Activated CD4-positive, alpha-beta T cell treated with anti-CD3 and anti-CD28 coated beads, Interleukin-10, Interleukin-2, amounts not matched to agents 100 ng/mL and 50 ng/mL, durations not matched to agents 16 hours and 8 hours (primary cell): ENCODE measurements at regions not wholly inside any gene's neighbourhood (a gene's known extent, or its start where the extent isn't known, plus 50 kb on each side); places are given as distances from the start of the nearest gene placed in this dataset.
A peak's percentile ranks its signal among the peaks of the same experiment; 100 is the strongest.

Source experiments
- DNase-seq: peaks from one replicate; pipeline ENCODE4 v3.0.0-alpha.2; 2020

GRCh38 chr16:26729951-26730541 is 336.7 kb upstream of the C16orf82 start:
- DNase-seq: no peak

GRCh38 chr16:26731729-26732128 is 335.0 kb upstream of the C16orf82 start:
- DNase-seq: no peak

DNA sequence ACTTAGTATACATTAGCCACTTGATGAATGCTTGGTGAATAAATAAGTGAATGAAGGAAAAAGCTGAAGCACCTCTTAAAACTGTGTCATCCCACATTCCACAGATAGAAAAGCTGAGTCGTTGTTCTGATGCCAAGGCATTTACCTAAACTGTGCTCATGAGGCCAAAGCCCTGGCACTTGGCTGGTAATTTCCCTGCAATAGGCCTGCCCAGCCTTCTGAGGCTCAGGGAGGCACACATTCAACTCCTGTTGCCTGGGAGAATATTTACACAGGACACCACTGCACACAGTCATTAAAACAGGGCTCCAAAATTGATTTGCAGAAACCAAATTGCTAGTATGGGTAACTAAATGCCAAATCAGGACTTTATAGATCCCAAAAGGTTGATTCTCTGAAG is 333.0 kb upstream of the C16orf82 start:
- DNase-seq: no peak

DNA sequence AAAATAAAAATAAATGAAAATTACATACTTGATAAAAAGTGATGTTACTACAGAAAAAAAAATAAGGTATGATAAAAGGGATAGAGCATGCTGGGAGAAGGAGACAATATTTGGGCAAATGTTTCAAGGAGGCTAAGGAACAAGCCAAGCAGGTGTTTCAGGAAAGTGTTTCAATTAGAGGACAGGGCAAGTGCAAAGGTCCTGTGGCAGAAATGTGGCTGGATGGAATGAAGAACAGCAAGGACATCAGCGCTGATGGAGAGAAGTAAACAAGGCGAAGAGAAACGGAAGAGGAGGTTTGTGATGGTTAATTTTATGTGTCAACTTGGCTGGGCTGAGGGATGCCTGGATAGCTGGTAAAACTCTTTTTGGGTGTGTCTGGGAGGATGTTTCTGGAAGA is 331.2 kb upstream of the C16orf82 start:
- no peak for DNase-seq

DNA sequence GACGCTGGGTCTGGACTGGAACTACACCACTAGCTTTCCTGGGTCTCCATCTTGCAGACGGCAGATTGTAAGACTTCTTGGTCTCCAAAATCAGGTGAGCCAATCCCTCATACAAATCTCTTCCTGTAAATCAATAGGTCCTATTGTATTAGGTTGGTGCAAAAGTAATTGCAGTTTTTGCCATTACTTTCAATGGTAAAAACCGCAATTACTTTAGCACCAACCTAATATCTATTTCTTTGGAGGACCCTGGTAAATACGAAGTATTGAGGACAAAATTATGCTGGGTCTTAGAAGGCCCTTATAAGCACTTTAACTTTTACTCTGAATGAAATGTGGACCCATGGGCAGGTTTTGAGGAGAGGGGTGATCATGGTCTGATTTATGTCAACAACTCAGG is 330.6 kb upstream of the C16orf82 start:
- DNase-seq: no peak

DNA sequence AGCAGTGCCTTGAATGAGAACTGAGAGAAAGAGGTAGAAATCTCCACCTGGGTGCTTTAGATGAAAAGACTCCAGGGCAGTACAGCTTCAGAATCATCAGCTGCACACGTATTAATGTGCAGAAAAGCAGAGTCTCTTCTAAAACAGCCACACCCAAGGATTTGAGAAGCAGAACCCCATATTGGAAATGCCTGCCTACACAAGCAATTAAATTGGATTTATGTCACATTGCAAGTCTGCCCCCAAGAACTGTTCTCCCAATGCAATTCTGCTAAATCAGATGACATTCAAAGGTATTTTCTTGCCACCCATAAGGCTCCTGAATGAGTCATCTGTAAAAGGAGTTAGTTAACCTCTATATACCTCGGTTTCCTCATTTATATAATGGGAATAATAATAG is 326.0 kb upstream of the C16orf82 start:
- DNase-seq: no peak

DNA sequence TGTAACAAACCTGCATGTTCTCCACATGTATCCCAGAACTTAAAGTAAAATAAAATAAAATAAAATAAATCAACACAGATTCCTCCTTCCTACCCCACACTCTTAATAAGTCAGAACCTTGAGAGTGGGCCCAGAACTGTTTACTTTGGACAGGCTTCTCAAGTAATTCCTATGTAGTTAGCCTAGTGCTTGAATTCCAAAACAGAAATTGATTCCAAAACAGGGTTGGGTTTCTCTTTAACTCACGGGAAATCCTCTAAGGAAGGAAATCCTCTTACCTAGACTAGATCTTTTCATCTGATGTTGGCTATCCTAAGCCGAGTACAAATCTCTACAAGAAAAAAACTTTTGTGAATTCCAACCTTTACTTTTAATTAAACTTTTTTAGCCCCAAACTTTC is 324.7 kb upstream of the C16orf82 start:
- no peak for DNase-seq

- no peak for DNase-seq
Measured at GRCh38 chr16:26744430-26744829, 322.3 kb upstream of the C16orf82 start.

DNA sequence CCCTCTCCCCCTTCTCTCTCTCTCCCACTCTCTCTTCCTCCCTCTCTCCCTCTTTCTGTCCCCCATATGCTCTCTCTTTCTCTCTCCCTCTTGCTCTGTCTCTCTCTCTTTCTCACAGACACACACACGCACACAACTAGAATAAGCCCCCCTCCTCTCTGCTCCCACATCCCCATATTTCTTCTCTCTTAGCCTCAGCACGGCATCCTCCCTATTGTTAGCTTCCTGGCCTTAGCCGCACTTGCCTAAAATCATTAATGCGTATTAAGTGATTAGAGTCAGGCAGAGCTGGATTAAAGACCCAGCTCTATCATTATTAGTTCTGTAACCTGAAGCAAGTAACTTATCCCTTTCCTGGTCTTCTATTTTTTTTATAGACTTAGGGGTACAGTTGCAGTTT is 319.0 kb upstream of the C16orf82 start:
- no peak for DNase-seq

- no peak for DNase-seq
Measured at GRCh38 chr16:26749072-26749471, 317.7 kb upstream of the C16orf82 start.

DNA sequence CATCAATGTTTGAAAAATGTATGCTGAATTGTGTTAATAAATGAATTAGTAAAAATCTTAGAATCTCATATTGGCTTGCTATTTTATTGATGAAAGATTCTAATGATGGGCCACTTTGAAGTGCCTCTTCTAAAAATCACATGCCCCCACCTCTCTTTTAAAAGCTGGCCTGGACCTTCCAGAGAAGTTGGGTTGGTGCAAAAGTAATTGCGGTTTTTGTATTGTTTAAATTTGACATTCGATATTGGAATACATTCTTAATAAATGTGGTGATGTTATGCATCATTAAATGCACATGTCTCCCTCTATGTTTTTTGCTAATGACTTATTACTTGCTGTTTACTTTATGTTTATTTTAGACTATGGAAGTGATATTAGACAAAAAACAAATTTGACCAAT is 314.6 kb upstream of the C16orf82 start:
- DNase-seq: no peak

DNA sequence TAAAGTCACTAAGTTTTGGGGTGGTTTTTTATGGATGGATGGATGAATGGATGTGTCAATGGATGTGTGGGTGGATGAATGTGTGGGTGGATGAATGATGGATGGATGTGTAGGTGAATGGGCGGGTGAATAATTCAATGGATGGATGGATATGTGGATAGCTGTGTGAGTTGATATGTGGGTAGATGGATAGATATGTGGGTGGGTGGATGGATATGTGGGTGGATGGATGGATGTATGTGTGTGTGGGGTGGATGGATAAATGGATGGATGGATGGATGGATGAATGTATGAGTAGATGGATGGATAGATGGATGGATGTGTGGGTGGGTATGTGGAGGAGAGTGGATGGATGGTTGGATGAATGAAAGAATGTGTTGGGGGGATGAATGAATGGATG is 310.1 kb upstream of the C16orf82 start:
- DNase-seq: no peak

DNA sequence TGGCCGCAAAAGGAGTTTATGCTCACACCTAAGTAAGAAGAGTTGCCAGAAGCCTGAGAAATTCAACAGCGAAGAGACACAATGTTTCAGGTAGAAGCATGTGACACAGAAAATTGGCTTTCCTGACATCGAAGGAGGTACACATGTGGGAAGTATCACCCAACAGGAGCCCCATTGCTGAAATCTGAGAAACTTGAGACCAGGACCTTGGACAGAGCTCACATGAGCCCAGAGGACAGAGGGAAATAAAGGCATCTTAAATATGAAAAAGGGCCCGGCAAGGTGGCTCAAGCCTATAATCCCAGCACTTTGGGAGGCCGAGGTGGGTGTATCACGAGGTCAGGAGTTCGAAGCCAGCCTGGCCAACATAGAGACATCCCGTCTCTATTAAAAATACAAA is 304.1 kb upstream of the C16orf82 start:
- DNase-seq: no peak

DNA sequence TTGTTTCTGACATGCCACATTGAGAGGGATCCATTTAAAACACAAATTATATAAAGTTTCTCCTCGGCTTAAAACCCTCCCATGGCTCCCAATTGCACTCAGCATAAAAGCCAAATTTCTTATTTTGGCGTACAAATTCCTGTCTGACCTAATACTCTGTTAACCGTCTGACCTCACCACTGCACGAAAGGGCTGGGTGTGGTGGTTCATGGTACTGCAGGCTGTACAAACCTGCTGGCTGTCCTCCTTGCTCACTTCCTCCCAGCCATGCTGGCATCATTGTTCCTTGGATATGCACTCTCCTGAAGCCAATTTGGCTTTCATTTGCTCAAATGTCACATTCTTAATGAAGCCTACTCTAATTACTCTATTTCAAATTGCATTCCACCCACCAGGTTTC is 301.6 kb upstream of the C16orf82 start:
- DNase-seq: peak; percentile 19

DNA sequence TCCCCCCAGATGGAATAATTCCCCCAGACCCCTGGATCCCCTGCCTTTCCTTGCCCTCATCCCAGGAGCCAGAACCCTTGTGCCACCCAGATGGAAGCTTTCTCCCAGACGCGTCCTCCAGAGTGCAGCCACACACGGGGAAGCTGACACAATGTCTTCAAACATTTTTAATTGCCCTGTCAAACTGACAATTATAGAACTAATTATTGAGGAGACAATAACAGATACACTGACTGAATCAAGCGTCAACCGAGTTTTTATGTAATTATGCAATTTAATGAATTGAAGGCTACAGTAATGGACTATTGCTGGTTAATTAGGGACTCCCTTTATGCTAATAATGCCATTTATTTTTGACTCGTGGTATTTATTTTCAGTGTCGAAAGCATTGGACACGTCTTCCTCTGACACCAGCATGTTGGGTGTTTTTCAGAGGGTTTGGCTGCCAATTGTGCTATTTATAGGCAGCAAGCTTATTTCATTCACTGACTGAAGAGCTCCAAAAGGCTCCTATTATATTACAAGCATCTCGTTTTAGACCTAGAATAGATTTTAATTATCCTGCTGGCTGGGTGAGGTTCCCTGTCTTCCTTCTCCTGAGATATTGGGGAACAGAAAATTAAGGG is 298.2 kb upstream of the C16orf82 start:
- no peak for DNase-seq

DNA sequence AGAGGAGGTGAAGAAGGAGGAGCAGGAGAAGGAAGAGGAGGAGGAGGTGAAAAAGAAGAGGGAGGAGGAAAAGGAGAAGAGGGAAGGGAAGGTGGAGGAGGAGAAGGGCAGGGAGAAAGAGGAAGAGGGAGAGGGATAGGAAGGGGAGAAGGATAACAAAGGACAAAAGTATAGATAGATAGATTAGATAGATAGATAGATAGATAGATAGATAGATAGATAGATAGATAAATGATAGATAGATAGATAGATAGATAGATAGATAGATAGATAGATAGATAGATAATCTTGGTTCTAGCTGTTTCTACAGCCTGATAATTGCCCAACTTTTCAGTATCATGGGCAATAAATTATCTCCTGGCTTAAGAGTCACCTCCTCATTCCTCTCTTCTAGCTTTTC is 296.2 kb upstream of the C16orf82 start:
- no peak for DNase-seq

DNA sequence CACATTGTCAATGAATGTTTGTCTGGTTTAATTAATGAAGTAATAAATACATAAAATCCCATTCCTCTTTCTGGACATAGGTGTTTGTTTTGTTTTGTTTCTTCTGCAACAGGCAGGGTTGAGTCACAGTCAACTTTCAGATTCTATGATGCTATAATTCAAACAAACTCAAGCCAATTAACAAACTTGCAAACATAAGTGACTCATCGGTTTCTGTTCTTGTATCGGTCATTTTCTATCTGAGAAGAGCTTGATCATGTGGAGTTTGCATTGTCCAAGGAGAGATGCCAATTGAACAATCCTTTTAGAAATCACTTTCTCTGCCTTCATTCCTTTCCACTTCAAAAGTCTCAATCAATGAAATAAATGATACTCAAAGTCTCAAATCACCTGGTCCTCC is 294.2 kb upstream of the C16orf82 start:
- DNase-seq: peak; percentile 63

GRCh38 chr16:26777821-26778220 is 288.9 kb upstream of the C16orf82 start:
- no peak for DNase-seq

DNA sequence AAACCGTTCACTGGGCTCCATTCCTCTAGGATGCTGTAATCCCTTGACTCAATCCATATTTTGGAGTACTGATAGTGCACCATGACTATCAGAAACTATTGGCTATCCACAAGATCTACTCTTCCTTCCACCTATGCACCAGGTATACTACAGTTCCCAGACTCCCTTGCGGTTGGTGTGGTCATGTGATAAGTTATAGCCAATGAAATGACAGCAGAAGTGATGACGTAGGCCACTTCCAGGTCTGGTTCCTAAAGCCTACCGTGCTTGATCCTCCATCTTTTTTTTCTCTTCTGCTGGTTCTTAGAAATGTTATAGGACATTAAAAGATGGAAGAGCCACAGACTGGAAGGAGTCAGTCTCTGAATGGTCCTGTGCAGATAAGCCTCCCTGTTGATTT is 278.8 kb upstream of the C16orf82 start:
- peak; percentile 8 for DNase-seq

DNA sequence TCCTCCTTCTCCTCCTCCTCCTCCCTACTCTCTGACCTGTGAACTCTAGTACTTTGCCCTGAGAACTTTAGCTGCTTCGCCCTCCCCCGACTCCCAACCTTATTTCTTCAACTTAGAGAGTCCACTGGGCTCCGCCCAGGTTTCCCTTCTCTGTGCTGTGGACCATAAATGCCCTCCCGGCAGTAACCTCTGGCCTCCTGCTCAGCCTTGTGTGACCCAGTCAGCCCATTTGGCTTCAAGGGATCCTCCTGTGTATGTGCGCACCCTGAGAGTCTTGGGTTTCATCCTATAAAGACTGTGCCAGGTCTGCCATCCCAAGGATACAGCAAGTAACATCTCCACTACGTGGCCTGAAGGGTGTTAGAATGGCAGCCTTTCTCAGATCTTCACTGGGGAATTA is 275.6 kb upstream of the C16orf82 start:
- DNase-seq: no peak

GRCh38 chr16:26795184-26795583 is 271.5 kb upstream of the C16orf82 start:
- peak; percentile 57 for DNase-seq

DNA sequence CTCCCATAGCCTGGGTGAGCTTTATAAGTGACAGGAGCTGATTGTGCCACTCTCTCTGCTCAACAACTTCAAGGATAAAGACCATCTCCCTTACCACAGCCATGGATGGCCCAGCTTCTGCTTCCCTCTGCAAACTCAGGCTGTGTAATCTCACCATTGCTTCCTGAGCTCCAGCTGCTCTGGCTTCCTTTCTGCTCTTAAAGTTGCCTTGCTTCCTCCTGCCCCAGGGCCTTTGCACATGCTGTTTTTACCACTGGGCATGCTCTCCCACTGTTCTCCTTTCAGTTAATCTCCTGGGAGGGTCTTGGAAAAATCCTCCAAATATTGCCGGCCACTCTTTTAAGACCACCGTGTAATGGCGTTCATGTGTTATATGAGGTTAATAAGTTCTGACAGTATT is 265.1 kb upstream of the C16orf82 start:
- no peak for DNase-seq

DNA sequence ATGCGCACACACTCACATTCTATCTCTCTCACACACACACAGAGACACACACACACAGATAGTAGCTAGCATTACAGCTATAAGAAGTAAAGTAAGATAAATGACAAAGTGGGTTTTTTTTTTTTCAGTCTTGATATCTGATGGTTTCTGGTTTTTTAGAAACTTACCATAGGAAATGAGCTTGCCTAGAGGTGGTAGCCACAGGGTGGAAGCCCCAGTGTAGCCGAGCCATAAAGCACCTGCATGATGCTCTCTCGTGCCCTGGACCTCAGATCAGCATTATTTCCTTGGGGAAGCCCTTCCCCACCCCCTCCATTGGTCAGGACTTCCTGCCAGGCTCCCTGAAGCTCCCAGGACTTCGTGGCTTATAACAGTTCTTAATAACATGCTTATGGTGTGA is 264.3 kb upstream of the C16orf82 start:
- DNase-seq: no peak

DNA sequence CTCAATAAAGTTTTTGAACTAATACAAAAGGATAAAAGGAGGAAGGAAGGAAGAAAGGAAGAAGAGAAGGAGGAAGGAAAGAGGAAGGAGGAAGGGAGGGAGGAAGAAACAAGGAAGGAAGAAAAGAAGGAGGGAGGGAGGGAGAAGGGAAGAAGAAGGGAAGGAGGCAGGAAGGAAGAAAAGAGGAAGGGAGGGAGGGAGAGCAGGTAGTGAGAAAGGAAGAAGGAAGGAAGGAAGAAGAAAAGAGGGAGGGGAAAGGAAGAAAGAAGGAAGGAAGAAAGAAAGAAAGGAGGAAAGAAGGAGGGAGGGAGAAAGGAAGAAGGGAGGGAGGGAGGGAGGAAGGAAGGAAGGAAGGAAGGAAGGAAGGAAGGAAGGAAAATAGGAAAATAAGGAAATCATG is 263.8 kb upstream of the C16orf82 start:
- no peak for DNase-seq

GRCh38 chr16:26806657-26807056 is 260.1 kb upstream of the C16orf82 start:
- DNase-seq: no peak
